ENCODE measurements at regions not wholly inside any gene's neighbourhood (a gene's known extent, or its start where the extent isn't known, plus 50 kb on each side); places are given as distances from the start of the nearest gene placed in this dataset.

DNA sequence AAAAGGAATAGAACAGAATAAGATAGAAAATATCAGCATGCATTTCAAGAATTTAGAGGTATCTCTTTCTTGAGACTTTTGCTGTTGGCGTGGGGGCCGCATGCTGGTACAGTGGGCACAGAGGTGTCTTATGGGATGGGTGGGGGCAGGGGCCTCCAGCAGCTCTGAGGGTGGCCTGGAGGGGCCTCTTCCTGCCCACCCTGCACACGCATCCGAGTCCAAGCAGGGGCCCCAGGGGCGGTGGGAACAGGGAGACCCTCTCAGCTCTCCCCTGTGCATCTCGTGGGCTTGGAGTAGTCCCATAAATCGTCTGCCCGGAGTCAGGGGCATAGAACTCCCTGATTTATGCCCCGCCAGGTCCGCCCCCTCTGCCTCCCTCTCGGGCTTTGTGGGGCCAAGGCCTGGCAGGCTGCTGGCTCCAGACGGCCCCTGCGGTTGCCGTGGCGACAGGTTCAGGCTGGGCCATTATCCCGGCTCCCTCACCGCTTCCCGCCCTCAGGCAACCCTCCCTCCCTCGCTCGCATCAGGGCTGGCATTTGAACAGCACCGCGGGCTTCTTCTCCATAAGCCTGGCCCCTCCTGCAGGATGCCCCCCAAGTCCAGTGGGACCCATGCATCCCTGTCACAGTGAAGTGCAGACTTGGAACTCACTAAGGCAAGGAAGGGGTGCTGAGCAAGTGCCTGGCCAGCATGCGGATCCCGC is 133.2 kb upstream of the ZBTB40 start:
- TF ChIP-seq, protein P1, sequence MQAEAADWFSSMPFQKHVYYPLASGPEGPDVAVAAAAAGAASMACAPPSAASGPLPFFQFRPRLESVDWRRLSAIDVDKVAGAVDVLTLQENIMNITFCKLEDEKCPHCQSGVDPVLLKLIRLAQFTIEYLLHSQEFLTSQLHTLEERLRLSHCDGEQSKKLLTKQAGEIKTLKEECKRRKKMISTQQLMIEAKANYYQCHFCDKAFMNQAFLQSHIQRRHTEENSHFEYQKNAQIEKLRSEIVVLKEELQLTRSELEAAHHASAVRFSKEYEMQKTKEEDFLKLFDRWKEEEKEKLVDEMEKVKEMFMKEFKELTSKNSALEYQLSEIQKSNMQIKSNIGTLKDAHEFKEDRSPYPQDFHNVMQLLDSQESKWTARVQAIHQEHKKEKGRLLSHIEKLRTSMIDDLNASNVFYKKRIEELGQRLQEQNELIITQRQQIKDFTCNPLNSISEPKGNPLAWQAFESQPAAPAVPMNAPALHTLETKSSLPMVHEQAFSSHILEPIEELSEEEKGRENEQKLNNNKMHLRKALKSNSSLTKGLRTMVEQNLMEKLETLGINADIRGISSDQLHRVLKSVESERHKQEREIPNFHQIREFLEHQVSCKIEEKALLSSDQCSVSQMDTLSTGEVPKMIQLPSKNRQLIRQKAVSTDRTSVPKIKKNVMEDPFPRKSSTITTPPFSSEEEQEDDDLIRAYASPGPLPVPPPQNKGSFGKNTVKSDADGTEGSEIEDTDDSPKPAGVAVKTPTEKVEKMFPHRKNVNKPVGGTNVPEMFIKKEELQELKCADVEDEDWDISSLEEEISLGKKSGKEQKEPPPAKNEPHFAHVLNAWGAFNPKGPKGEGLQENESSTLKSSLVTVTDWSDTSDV (CRISPR knock-in tag; IDR thresholded peaks at IDR 0.05) = no peak
- TF ChIP-seq RBAK (CRISPR knock-in tag; IDR thresholded peaks at IDR 0.05) (no peak), PHB2 (IDR thresholded peaks at IDR 0.05; ENCODE audit: partially characterized antibody) (no peak), ZNF274 (CRISPR knock-in tag; IDR thresholded peaks at IDR 0.05) (no peak), ZZZ3 (CRISPR knock-in tag; IDR thresholded peaks at IDR 0.05; ENCODE audit: borderline replicate concordance) (no peak)

All from HepG2 (cell line).